SK-N-SH treated with all-trans-retinoic acid at 6 μM for 48 hours (cell line): ENCODE measurements at regions not wholly inside any gene's neighbourhood (a gene's known extent, or its start where the extent isn't known, plus 50 kb on each side); places are given as distances from the start of the nearest gene placed in this dataset.

Experiments used
- ATAC-seq: fragments of 200-7000 bp; cut with Tn5 transposase; 3 replicates; pipeline ENCODE4 v1.9.1; 2020; ENCODE audit warnings: mild to moderate bottlenecking, moderate library complexity
- ARNTL ChIP-seq: fragments of 450-650 bp; formaldehyde crosslinking; IDR thresholded peaks from 2 replicates; pipeline ENCODE4 v1.5.0; 2020; ENCODE audit warnings: low read depth, mild to moderate bottlenecking, moderate library complexity, borderline replicate concordance
- BACH2 ChIP-seq: fragments of 250-450 bp; sonication (Bioruptor Pico); IDR thresholded peaks from 2 replicates; pipeline ENCODE4 v1.9.0; 2021; ENCODE audit warnings: mild to moderate bottlenecking, borderline replicate concordance
- CSDC2 ChIP-seq: fragments of 250-450 bp; sonication (Bioruptor Pico); IDR thresholded peaks from 2 replicates; pipeline ENCODE4 v1.5.0; 2020; ENCODE audit warnings: mild to moderate bottlenecking, moderate library complexity
- ESRRG ChIP-seq: fragments of 250-450 bp; sonication (Bioruptor Pico); IDR thresholded peaks from 2 replicates; pipeline ENCODE4 v1.6.1; 2021; ENCODE audit warnings: mild to moderate bottlenecking
- GLIS3 ChIP-seq: fragments of 250-450 bp; sonication (Bioruptor Pico); IDR thresholded peaks from 2 replicates; pipeline ENCODE4 v1.5.0; 2020; ENCODE audit warnings: mild to moderate bottlenecking, moderate library complexity
- ISL1 ChIP-seq: fragments of 250-450 bp; sonication (Bioruptor Pico); IDR thresholded peaks from 2 replicates; pipeline ENCODE4 v2.1.2; 2022; ENCODE audit warnings: mild to moderate bottlenecking, moderate library complexity
- OSR1 ChIP-seq: fragments of 250-450 bp; sonication (Bioruptor Pico); IDR thresholded peaks from 2 replicates; pipeline ENCODE4 v1.8.0; 2022; ENCODE audit warnings: moderate library complexity, mild to moderate bottlenecking, inconsistent platforms
- PPARA ChIP-seq: fragments of 250-450 bp; sonication (Bioruptor Pico); IDR thresholded peaks from 2 replicates; pipeline ENCODE4 v1.5.0; 2020; ENCODE audit warnings: mild to moderate bottlenecking, borderline replicate concordance
- RARB ChIP-seq: fragments of 250-450 bp; sonication (Bioruptor Pico); IDR thresholded peaks from 2 replicates; pipeline ENCODE4 v1.8.0; 2021; ENCODE audit warnings: mild to moderate bottlenecking, moderate library complexity
- SNAI2 ChIP-seq: fragments of 250-450 bp; sonication (Bioruptor Pico); IDR thresholded peaks from 2 replicates; pipeline ENCODE4 v1.5.0; 2020; ENCODE audit warnings: mild to moderate bottlenecking, moderate library complexity
- TCF4 ChIP-seq: fragments of 250-450 bp; sonication (Bioruptor Pico); IDR thresholded peaks from 2 replicates; pipeline ENCODE4 v1.8.0; 2021; ENCODE audit warnings: mild to moderate bottlenecking, moderate library complexity, borderline replicate concordance
- TOX ChIP-seq: fragments of 250-450 bp; sonication (Bioruptor Pico); IDR thresholded peaks from 2 replicates; pipeline ENCODE4 v1.8.0; 2021; ENCODE audit warnings: mild to moderate bottlenecking, moderate library complexity, borderline replicate concordance
- ZC3H10 ChIP-seq: fragments of 250-450 bp; sonication (Bioruptor Pico); IDR thresholded peaks from 2 replicates; pipeline ENCODE4 v1.5.1; 2021; ENCODE audit warnings: mild to moderate bottlenecking, moderate library complexity
- ZFP3 ChIP-seq: fragments of 250-450 bp; sonication (Bioruptor Pico); IDR thresholded peaks from 2 replicates; pipeline ENCODE4 v1.5.0; 2020; ENCODE audit warnings: mild to moderate bottlenecking, moderate library complexity
- ZFP30 ChIP-seq: fragments of 450-650 bp; formaldehyde crosslinking; IDR thresholded peaks from 2 replicates; pipeline ENCODE4 v1.5.0; 2022; ENCODE audit warnings: mild to moderate bottlenecking, moderate library complexity
- ZNF565 ChIP-seq: fragments of 450-650 bp; formaldehyde crosslinking; conservative IDR thresholded peaks from 2 replicates; pipeline ENCODE4 v1.5.0; 2020; ENCODE audit warnings: low read depth, mild to moderate bottlenecking, moderate library complexity
- ZNF70 ChIP-seq: fragments of 450-650 bp; formaldehyde crosslinking; IDR thresholded peaks from 2 replicates; pipeline ENCODE4 v1.5.0; 2020; ENCODE audit warnings: mild to moderate bottlenecking, moderate library complexity
- ZNF8 ChIP-seq: fragments of 450-650 bp; formaldehyde crosslinking; IDR thresholded peaks from 2 replicates; pipeline ENCODE4 v1.5.0; 2020; ENCODE audit warnings: mild to moderate bottlenecking, moderate library complexity
- TF ChIP-seq, protein P1 (sequence below): fragments of 250-450 bp; sonication (Bioruptor Pico); IDR thresholded peaks from 2 replicates; pipeline ENCODE4 v1.8.0; 2020; ENCODE audit warnings: mild to moderate bottlenecking, moderate library complexity, borderline replicate concordance
- TF ChIP-seq, protein P2 (sequence below): fragments of 250-450 bp; sonication (Bioruptor Pico); IDR thresholded peaks from 2 replicates; pipeline ENCODE4 v1.5.1; 2021; ENCODE audit warnings: mild to moderate bottlenecking, moderate library complexity
- TF ChIP-seq, protein P3 (sequence below): fragments of 250-450 bp; sonication (Bioruptor Pico); IDR thresholded peaks from 2 replicates; pipeline ENCODE4 v1.8.0; 2021; ENCODE audit warnings: low read depth, mild to moderate bottlenecking, moderate library complexity, borderline replicate concordance
- TF ChIP-seq, protein P4 (sequence below): fragments of 250-450 bp; sonication (Bioruptor Pico); IDR thresholded peaks from 2 replicates; pipeline ENCODE4 v1.5.0; 2020; ENCODE audit warnings: mild to moderate bottlenecking, moderate library complexity
- TF ChIP-seq, protein P5 (sequence below): fragments of 250-450 bp; sonication (Bioruptor Pico); IDR thresholded peaks from 2 replicates; pipeline ENCODE4 v1.5.1; 2020; ENCODE audit warnings: low read depth, mild to moderate bottlenecking, moderate library complexity

DNA sequence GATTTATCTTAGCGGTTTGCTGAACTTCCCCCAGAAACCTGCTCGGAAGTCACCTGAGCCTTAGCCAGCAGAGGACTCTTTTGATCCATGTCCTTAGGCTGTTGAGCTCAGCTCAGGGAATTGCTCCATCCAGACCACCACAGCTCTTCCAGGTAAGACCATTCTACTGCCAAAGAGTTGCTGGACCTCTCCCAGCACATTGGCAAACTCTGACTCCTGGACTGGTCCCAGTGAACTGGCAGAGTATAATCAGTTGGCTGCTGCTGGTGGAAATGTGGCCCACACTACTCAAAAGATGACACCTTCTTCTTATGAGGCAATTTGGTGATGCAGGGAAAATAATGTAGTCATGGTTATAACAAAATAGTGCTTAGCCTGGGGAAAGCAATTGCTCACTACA lies 308.8 kb upstream of the FIGN start (continued):
- TF ChIP-seq, protein P1, sequence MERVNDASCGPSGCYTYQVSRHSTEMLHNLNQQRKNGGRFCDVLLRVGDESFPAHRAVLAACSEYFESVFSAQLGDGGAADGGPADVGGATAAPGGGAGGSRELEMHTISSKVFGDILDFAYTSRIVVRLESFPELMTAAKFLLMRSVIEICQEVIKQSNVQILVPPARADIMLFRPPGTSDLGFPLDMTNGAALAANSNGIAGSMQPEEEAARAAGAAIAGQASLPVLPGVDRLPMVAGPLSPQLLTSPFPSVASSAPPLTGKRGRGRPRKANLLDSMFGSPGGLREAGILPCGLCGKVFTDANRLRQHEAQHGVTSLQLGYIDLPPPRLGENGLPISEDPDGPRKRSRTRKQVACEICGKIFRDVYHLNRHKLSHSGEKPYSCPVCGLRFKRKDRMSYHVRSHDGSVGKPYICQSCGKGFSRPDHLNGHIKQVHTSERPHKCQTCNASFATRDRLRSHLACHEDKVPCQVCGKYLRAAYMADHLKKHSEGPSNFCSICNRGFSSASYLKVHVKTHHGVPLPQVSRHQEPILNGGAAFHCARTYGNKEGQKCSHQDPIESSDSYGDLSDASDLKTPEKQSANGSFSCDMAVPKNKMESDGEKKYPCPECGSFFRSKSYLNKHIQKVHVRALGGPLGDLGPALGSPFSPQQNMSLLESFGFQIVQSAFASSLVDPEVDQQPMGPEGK (CRISPR knock-in tag) = no peak

DNA sequence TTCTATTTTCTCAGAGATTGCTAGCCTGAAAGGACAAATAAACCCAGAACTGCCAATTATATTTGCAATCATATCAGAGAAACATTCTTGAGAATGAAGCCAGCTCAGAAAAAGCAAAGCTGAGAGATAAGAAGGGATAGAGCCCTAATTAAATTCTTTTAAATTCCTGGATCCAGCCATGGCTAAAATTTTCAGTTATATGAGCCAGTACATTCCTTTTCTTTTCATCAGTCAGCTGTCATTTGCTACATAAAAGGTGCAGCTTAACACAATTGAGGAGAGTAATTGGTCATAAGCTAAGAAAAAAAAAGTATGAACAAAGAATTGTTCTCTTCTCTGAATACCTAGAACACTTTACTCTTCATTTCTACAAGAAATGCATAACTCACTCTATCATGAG lies 303.5 kb upstream of the FIGN start:
- TF ChIP-seq PPARA (CRISPR knock-in tag) (no peak), ISL1 (CRISPR knock-in tag) (peak; percentile 87), CSDC2 (CRISPR knock-in tag) (no peak), ZNF565 (CRISPR knock-in tag) (no peak), ZC3H10 (no peak)
- no peak for ATAC-seq

DNA sequence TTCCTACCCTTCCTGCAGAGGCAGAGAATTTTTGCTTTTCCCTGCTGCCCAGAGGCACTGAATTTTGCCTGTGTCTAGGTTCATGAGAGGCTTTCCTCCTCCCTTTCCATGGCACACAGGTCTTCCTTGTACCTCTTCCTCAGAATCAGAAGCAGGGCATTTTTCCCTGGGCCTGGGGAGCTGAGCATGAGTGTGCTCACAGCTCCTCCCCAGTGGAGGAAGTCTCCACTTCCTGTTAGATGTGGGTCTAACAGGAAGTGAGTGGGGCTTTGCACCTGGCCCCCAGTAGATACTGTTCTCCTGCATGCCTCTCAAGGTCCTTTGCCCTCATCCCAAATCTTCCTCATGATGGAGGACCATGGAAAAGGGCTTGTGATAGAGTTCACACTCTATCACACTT lies 297.2 kb upstream of the FIGN start:
- no peak for ATAC-seq
- no peak for TF ChIP-seq ZNF70 (CRISPR knock-in tag)

DNA sequence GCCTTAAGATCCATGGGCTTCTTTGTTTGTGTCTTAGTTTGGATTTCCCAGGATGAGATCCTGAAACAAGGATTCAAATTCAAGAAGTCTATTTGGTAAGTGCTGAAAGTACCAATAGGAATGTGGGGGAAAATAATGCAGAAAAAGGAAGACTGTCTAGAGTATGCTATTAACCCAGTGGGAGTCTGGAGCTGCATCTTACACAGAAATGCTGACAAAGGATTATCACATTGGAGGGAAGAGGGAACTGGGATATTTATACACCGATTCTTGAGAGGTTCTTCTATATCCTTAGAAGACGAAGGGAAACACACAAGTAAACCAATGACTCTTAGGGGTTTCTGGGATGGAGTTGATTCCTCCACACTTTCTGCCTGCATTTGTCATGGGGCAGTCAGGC lies 294.8 kb upstream of the FIGN start:
- no peak for ATAC-seq
- TF ChIP-seq ZNF70 (CRISPR knock-in tag) = no peak
- no peak for TF ChIP-seq ZNF565 (CRISPR knock-in tag)
- no peak for TF ChIP-seq TOX (CRISPR knock-in tag)
- no peak for TF ChIP-seq ESRRG (CRISPR knock-in tag)
- TF ChIP-seq ARNTL (CRISPR knock-in tag) = no peak
- no peak for TF ChIP-seq RARB

DNA sequence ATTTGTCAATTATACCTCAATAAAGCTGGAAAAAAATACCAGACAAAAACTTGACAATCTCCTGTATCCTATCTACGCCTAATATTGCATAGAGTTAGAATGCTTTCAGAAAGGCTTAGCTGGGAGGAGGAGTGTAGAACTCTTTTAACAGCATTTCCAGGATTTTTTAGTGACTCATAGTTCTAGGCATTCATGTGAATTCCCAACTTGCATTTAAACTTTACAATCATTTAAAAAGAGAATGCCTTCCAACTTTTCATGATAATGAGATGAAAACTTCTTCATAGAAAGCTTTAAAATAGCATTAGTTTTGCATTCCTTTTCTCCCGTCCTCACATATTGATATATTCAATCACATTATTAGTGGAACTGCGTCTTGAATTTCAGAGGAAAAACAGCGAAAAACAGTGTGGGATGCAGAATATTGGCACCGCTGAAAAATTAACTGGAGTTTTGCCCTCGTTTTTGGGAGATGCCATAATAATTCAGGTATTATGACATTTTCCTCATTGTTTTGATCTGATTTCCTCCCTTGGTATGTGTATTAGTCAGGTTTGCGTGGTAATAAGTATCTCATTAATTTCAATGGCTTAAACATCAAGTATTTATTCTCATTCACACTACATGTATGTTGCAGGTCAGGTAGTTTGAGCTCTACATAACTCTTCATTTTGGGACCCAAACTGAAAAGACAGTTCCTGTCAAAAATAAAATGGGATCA lies 293.2 kb upstream of the FIGN start:
- ATAC-seq = peak; percentile 89
- peak; percentile 69 for TF ChIP-seq ISL1 (CRISPR knock-in tag)
- no peak for TF ChIP-seq PPARA (CRISPR knock-in tag)

DNA sequence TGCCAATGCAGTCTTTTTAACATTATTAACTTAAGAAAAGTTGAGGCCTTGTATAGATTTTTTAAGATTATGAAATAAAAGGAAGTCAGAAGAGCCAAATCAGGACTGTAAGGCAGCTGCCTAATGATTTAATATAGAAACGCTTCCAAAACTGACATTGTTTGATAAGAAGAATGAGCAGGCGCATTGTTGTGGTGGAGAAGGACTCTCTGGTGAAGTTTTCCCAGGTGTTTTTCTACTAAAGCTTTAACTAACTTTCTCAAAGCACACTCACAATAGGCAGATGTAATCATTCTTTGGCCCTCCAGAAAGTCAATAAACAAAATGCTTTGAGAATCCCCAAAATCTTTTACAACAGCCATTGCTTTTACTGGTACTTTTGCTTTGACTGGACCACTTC lies 288.6 kb upstream of the FIGN start:
- no peak for TF ChIP-seq ZNF565 (CRISPR knock-in tag)
- no peak for ATAC-seq

DNA sequence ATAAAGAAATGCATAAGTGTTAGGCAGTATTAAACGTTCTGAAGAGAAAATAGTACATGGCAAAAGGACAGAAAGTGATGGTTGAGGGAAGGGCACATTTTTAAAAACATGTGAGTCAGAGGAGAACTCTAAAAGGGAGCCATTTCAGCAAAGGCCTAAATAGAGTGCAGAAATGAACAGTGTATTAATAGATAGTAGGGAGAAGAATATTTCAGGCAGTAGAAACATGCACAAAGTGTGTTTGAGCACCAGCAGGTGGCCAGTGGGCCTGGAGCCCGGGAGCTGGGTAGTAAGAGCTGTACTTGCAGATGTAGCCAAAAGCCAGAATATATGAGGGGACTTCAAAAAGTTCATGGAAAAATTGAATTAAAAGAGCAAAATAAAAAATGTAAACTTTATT lies 288.1 kb upstream of the FIGN start:
- TF ChIP-seq ESRRG (CRISPR knock-in tag) (no peak), SNAI2 (no peak), TCF4 (no peak), BACH2 (CRISPR knock-in tag) (no peak), ZFP3 (CRISPR knock-in tag) (no peak), ISL1 (CRISPR knock-in tag) (no peak), GLIS3 (CRISPR knock-in tag) (no peak), ZNF8 (no peak), CSDC2 (CRISPR knock-in tag) (no peak), RARB (no peak), ZC3H10 (no peak), OSR1 (CRISPR knock-in tag) (no peak), PPARA (CRISPR knock-in tag) (no peak), ZFP30 (CRISPR knock-in tag) (no peak), TOX (CRISPR knock-in tag) (no peak), ARNTL (CRISPR knock-in tag) (no peak)
- TF ChIP-seq, protein P2, sequence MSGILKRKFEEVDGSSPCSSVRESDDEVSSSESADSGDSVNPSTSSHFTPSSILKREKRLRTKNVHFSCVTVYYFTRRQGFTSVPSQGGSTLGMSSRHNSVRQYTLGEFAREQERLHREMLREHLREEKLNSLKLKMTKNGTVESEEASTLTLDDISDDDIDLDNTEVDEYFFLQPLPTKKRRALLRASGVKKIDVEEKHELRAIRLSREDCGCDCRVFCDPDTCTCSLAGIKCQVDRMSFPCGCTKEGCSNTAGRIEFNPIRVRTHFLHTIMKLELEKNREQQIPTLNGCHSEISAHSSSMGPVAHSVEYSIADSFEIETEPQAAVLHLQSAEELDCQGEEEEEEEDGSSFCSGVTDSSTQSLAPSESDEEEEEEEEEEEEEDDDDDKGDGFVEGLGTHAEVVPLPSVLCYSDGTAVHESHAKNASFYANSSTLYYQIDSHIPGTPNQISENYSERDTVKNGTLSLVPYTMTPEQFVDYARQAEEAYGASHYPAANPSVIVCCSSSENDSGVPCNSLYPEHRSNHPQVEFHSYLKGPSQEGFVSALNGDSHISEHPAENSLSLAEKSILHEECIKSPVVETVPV (CRISPR knock-in tag) = no peak
- TF ChIP-seq, protein P3, sequence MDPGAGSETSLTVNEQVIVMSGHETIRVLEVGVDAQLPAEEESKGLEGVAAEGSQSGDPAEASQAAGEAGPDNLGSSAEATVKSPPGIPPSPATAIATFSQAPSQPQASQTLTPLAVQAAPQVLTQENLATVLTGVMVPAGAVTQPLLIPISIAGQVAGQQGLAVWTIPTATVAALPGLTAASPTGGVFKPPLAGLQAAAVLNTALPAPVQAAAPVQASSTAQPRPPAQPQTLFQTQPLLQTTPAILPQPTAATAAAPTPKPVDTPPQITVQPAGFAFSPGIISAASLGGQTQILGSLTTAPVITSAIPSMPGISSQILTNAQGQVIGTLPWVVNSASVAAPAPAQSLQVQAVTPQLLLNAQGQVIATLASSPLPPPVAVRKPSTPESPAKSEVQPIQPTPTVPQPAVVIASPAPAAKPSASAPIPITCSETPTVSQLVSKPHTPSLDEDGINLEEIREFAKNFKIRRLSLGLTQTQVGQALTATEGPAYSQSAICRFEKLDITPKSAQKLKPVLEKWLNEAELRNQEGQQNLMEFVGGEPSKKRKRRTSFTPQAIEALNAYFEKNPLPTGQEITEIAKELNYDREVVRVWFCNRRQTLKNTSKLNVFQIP = no peak
- TF ChIP-seq, protein P4, sequence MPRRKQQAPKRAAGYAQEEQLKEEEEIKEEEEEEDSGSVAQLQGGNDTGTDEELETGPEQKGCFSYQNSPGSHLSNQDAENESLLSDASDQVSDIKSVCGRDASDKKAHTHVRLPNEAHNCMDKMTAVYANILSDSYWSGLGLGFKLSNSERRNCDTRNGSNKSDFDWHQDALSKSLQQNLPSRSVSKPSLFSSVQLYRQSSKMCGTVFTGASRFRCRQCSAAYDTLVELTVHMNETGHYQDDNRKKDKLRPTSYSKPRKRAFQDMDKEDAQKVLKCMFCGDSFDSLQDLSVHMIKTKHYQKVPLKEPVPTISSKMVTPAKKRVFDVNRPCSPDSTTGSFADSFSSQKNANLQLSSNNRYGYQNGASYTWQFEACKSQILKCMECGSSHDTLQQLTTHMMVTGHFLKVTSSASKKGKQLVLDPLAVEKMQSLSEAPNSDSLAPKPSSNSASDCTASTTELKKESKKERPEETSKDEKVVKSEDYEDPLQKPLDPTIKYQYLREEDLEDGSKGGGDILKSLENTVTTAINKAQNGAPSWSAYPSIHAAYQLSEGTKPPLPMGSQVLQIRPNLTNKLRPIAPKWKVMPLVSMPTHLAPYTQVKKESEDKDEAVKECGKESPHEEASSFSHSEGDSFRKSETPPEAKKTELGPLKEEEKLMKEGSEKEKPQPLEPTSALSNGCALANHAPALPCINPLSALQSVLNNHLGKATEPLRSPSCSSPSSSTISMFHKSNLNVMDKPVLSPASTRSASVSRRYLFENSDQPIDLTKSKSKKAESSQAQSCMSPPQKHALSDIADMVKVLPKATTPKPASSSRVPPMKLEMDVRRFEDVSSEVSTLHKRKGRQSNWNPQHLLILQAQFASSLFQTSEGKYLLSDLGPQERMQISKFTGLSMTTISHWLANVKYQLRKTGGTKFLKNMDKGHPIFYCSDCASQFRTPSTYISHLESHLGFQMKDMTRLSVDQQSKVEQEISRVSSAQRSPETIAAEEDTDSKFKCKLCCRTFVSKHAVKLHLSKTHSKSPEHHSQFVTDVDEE (CRISPR knock-in tag) = no peak
- TF ChIP-seq, protein P5, sequence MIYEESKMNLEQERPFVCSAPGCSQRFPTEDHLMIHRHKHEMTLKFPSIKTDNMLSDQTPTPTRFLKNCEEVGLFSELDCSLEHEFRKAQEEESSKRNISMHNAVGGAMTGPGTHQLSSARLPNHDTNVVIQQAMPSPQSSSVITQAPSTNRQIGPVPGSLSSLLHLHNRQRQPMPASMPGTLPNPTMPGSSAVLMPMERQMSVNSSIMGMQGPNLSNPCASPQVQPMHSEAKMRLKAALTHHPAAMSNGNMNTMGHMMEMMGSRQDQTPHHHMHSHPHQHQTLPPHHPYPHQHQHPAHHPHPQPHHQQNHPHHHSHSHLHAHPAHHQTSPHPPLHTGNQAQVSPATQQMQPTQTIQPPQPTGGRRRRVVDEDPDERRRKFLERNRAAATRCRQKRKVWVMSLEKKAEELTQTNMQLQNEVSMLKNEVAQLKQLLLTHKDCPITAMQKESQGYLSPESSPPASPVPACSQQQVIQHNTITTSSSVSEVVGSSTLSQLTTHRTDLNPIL (CRISPR knock-in tag) = no peak

More for the DNA sequence above, 288.1 kb upstream of the FIGN start:
- no peak for ATAC-seq
